GM12891 (cell line): ENCODE measurements at regions not wholly inside any gene's neighbourhood (a gene's known extent, or its start where the extent isn't known, plus 50 kb on each side); places are given as distances from the start of the nearest gene placed in this dataset.

Source experiments
- POLR2A ChIP-seq: IDR thresholded peaks from 2 replicates; pipeline ENCODE4 v1.6.1; 2011; ENCODE audit warnings: low read depth, low read length, control low read depth
- POLR2AphosphoS5 ChIP-seq: IDR thresholded peaks from 2 replicates; pipeline ENCODE4 v1.6.1; 2011; ENCODE audit warnings: low read depth, low read length, control low read depth
- TAF1 ChIP-seq: IDR thresholded peaks from 2 replicates; pipeline ENCODE4 v1.6.1; 2011; ENCODE audit warnings: low read depth, low read length, control low read depth

- TF ChIP-seq TAF1 = no peak
- TF ChIP-seq POLR2AphosphoS5 = no peak
- no peak for TF ChIP-seq POLR2A
Observed at GRCh38 chr10:44293306-44293778, 91.6 kb downstream of the CXCL12 start.
